Vagina (tissue), 2 donors: ENCODE measurements at regions not wholly inside any gene's neighbourhood (a gene's known extent, or its start where the extent isn't known, plus 50 kb on each side); places are given as distances from the start of the nearest gene placed in this dataset.

Source experiments
- DNase-seq, 2 donors: peaks; one replicate each; pipeline ENCODE4 v3.0.0-alpha.2; 2017; ENCODE audit errors: extremely low spot score in 2 of 2
- H3K27ac ChIP-seq: fragments of 200-600 bp; sonication (generic); one replicate; pipeline ENCODE4 v1.5.1; 2019
- H3K27me3 ChIP-seq: fragments of 200-600 bp; sonication (generic); one replicate; pipeline ENCODE4 v1.5.1; 2019
- H3K36me3 ChIP-seq, 2 donors: fragments of 200-600 bp; sonication (generic); one replicate each; pipeline ENCODE4 v1.5.1; 2017 to 2019
- H3K4me1 ChIP-seq: fragments of 200-600 bp; sonication (generic); one replicate; pipeline ENCODE4 v1.5.1; 2019
- H3K4me3 ChIP-seq, 2 donors: fragments of 200-600 bp; sonication (generic); 1 replicate in 1 of 2; 2 replicates in 1 of 2; pipeline ENCODE4 v1.5.1; 2016 to 2019
- H3K9me3 ChIP-seq: fragments of 200-600 bp; sonication (generic); one replicate; pipeline ENCODE4 v1.5.1; 2019
- POLR2A ChIP-seq, 2 donors: fragments of 450-650 bp; IDR thresholded peaks; one replicate each; pipeline ENCODE4 v1.6.1; 2017; ENCODE audit warnings: antibody characterized with exemption in 2 of 2, mild to moderate bottlenecking in 2 of 2, moderate library complexity in 2 of 2
- POLR2AphosphoS5 ChIP-seq, 2 donors: sonication (generic); formaldehyde crosslinking; IDR thresholded peaks; one replicate each; pipeline ENCODE4 v1.9.0; 2017; ENCODE audit warnings: antibody characterized with exemption in 2 of 2, mild to moderate bottlenecking in 2 of 2, low read depth in 1 of 2; ENCODE audit not compliant: insufficient read depth in 1 of 2
- intact Hi-C: fragments of 100-400 bp; cut with DNase I; formaldehyde crosslinking; loops from one replicate; pipeline ENCODE4 v1.15.1; 2023
- TF ChIP-seq, protein P1 (sequence below), 3 experiments: fragments of 450-650 bp in 2 of 3; fragments of 200-600 bp in 1 of 3; sonication (generic) in 1 of 3; IDR thresholded peaks; one replicate each; pipeline ENCODE4 v1.5.1; 2017 to 2019; ENCODE audit warnings: antibody characterized with exemption in 3 of 3, mild to moderate bottlenecking in 2 of 3, moderate library complexity in 2 of 3

DNA sequence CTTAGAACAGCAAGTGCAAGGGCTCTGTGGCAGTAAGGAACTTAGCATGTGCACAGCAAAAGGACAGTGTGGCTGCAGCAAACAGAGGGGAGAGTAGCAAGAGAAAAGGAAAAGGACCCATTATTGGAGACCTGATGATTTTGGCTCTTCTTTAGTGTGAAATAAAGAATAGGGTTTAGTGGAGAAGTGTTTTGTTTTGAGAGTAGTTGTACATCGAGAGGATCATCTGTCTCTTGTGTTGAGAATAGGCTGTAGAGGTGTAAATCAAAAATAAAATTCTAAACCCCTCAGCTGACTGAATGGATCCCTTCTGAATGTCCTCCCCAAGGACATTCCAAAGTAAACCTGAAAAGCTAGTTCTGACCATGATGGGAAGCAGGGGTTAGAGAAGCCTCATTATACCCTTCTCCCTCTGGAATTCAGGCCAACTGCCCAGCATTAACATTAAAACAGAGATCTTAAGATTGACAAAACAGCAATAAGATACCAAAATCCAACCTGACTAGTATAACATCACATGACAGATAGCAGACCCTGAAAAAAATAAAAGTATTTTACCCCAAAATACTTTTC is 73.6 kb upstream of the OBI1 start:
- Histone ChIP-seq H3K4me3 (no peak overlapping the region), H3K27ac (no peak overlapping the region), H3K4me1 (no peaks in the 10 kb centered on the region), H3K36me3 (no peaks in the 10 kb centered on the region), H3K9me3 (no peaks in the 10 kb centered on the region), H3K27me3 (no peaks in the 10 kb centered on the region)
- intact Hi-C loops, result no loop called here
- TF ChIP-seq POLR2A (IDR thresholded peaks at IDR 0.05), result no peak
- TF ChIP-seq POLR2AphosphoS5 (IDR thresholded peaks at IDR 0.05; ENCODE audit: insufficient read depth in 1 of 2, low read depth in 1 of 2), result no peak
- TF ChIP-seq, protein P1, sequence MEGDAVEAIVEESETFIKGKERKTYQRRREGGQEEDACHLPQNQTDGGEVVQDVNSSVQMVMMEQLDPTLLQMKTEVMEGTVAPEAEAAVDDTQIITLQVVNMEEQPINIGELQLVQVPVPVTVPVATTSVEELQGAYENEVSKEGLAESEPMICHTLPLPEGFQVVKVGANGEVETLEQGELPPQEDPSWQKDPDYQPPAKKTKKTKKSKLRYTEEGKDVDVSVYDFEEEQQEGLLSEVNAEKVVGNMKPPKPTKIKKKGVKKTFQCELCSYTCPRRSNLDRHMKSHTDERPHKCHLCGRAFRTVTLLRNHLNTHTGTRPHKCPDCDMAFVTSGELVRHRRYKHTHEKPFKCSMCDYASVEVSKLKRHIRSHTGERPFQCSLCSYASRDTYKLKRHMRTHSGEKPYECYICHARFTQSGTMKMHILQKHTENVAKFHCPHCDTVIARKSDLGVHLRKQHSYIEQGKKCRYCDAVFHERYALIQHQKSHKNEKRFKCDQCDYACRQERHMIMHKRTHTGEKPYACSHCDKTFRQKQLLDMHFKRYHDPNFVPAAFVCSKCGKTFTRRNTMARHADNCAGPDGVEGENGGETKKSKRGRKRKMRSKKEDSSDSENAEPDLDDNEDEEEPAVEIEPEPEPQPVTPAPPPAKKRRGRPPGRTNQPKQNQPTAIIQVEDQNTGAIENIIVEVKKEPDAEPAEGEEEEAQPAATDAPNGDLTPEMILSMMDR (IDR thresholded peaks at IDR 0.05), result no peak
- no peak for DNase-seq

DNA sequence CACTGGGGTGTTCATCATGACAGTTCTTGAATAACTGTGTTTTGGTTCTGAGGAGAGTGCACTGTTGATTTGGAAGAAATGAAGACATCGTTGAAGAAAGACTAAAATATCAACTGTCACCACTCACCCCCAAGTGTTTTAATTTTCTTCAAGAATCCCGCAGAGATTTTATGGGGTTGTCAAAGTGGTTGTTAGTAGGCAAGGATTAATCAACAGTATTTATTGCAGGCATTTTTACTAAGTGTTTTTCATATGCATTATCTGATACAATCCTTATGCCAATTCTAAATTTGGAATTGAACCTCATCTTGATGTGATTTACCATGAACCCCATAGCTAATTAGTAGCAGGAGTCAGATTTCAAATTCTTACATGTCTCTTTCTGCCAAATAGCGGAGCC is 63.7 kb upstream of the OBI1 start:
- Histone ChIP-seq H3K4me3 (no peak overlapping the region), H3K36me3 (no peaks in the 10 kb centered on the region), H3K27me3 (no peaks in the 10 kb centered on the region), H3K27ac (no peak overlapping the region), H3K9me3 (no peaks in the 10 kb centered on the region), H3K4me1 (no peaks in the 10 kb centered on the region)
- intact Hi-C loops, result no loop called here
- no peak for TF ChIP-seq POLR2A (IDR thresholded peaks at IDR 0.05)
- no peak for TF ChIP-seq POLR2AphosphoS5 (IDR thresholded peaks at IDR 0.05; ENCODE audit: insufficient read depth in 1 of 2, low read depth in 1 of 2)
- TF ChIP-seq, protein P1 (IDR thresholded peaks at IDR 0.05), result no peak
- DNase-seq, result no peak

DNA sequence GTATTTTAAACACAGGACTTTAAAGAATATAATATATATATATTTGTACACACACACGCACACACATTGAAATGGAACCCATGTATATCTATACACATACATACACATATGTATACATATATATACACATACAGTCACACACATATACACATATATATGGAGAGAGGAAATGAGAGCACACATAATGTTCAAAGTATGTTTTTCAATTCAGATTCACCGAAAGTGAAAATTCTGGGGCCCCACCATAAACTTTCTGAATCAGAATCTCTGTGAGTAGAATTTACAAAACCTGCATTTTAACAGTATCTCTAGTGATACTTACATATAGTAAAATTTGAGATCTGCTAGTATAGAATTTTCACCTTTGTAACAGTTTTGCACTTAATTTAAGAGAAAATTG is 60.4 kb upstream of the OBI1 start:
- TF ChIP-seq POLR2AphosphoS5 (IDR thresholded peaks at IDR 0.05; ENCODE audit: insufficient read depth in 1 of 2, low read depth in 1 of 2) (no peak), POLR2A (IDR thresholded peaks at IDR 0.05) (no peak)
- TF ChIP-seq, protein P1 (IDR thresholded peaks at IDR 0.05), result no peak
- DNase-seq, result no peak
- H3K36me3 ChIP-seq, result no peaks in the 10 kb centered on the region
- no peaks in the 10 kb centered on the region for H3K27me3 ChIP-seq
- H3K27ac ChIP-seq, result no peak overlapping the region
- no peaks in the 10 kb centered on the region for H3K4me1 ChIP-seq
- intact Hi-C loops, result no loop called here
- H3K4me3 ChIP-seq, result no peak overlapping the region
- no peaks in the 10 kb centered on the region for H3K9me3 ChIP-seq

DNA sequence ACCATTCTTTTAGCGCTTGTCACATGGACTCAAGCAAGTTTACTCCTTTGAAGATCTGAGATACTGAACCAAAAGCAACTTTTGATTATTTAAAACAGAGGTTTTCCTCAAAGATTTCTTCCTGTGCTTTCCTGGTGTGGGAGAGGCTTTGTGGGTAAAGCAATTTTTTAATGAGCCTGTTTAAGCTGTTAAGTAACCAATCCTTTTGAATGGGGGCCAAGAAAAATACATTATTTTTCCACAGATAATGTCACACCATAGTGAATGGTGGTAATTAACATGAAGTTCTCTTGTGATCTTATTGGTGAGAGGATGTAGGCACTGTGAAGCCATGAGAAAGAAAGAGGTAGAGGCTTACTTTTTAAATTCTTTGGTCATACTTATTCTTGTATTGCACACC is 55.8 kb upstream of the OBI1 start:
- no peaks in the 10 kb centered on the region for H3K9me3 ChIP-seq
- TF ChIP-seq POLR2A (IDR thresholded peaks at IDR 0.05) (no peak), POLR2AphosphoS5 (IDR thresholded peaks at IDR 0.05; ENCODE audit: insufficient read depth in 1 of 2, low read depth in 1 of 2) (no peak)
- TF ChIP-seq, protein P1 (IDR thresholded peaks at IDR 0.05), result no peak
- no peaks in the 10 kb centered on the region for H3K27me3 ChIP-seq
- intact Hi-C loops, result no loop called here
- no peak for DNase-seq
- no peak overlapping the region for H3K27ac ChIP-seq
- H3K4me1 ChIP-seq, result no peaks in the 10 kb centered on the region
- no peak overlapping the region for H3K4me3 ChIP-seq
- H3K36me3 ChIP-seq, result no peaks in the 10 kb centered on the region

DNA sequence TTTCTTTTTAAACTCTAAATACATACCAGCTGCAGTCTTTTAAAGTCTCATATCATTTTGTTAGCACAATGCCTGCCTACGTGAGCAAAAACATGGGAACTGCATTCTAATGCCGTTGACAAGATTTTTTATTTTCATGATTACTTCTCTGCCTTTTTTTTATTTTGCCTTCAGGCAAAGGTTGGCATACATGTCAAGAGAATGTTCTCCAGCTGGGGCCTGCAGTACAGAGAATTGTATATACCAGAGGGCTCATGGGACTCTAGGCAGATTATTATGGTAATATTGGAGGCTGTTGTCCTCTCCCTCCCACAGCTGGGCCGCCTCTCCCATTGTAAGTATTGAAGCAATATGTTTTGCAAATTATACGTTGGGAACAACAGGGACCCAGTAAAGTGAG is 53.9 kb upstream of the OBI1 start:
- Histone ChIP-seq H3K27me3 (no peaks in the 10 kb centered on the region), H3K4me3 (no peak overlapping the region), H3K9me3 (no peaks in the 10 kb centered on the region), H3K27ac (no peak overlapping the region), H3K4me1 (no peaks in the 10 kb centered on the region), H3K36me3 (no peaks in the 10 kb centered on the region)
- no peak for DNase-seq
- TF ChIP-seq, protein P1 (IDR thresholded peaks at IDR 0.05), result no peak
- TF ChIP-seq POLR2A (IDR thresholded peaks at IDR 0.05), result no peak
- TF ChIP-seq POLR2AphosphoS5 (IDR thresholded peaks at IDR 0.05; ENCODE audit: insufficient read depth in 1 of 2, low read depth in 1 of 2), result no peak
- intact Hi-C loops, result no loop called here
